PFSK-1 (cell line): ENCODE measurements at regions not wholly inside any gene's neighbourhood (a gene's known extent, or its start where the extent isn't known, plus 50 kb on each side); places are given as distances from the start of the nearest gene placed in this dataset.

Experiments used
- FOXP2 ChIP-seq: optimal IDR thresholded peaks from 2 replicates; pipeline ENCODE3; 2011; ENCODE audit warnings: borderline replicate concordance, control low read depth, inconsistent platforms; ENCODE audit not compliant: insufficient read depth; ENCODE audit errors: extremely low read length, extremely low read depth
- POLR2AphosphoS5 ChIP-seq: IDR thresholded peaks from 2 replicates; pipeline ENCODE4 v1.6.1; 2012; ENCODE audit warnings: low read depth, mild to moderate bottlenecking, control low read depth, low read length, moderate library complexity
- REST ChIP-seq, 2 experiments: IDR thresholded peaks; 2 replicates each; pipeline versions ENCODE4 v1.6.1 to v1.8.0; 2011 to 2012; ENCODE audit warnings: low read depth in 2 of 2, low read length in 2 of 2, control low read depth in 1 of 2, inconsistent platforms in 1 of 2, mild to moderate bottlenecking in 1 of 2, moderate library complexity in 1 of 2; ENCODE audit not compliant: insufficient read depth in 1 of 2
- SIN3A ChIP-seq: IDR thresholded peaks from 2 replicates; pipeline ENCODE4 v1.6.1; 2012; ENCODE audit warnings: mild to moderate bottlenecking, low read length, moderate library complexity, borderline replicate concordance; ENCODE audit not compliant: insufficient read depth
- TAF1 ChIP-seq: IDR thresholded peaks from 2 replicates; pipeline ENCODE4 v1.6.1; 2012; ENCODE audit warnings: low read length, control low read depth, borderline replicate concordance; ENCODE audit not compliant: insufficient read depth

- TF ChIP-seq POLR2AphosphoS5 (no peak), FOXP2 (no peak), TAF1 (no peak), REST (IDR thresholded peaks at IDR 0.05; ENCODE audit: insufficient read depth in 1 of 2, low read depth in 2 of 2, low read length in 2 of 2) (no peak), SIN3A (no peak)
These were observed 50.8 kb upstream of the MCUR1 start for GRCh38 chr6:13865141-13865540.
